Lung (tissue), 11 donors: ENCODE measurements at regions not wholly inside any gene's neighbourhood (a gene's known extent, or its start where the extent isn't known, plus 50 kb on each side); places are given as distances from the start of the nearest gene placed in this dataset.

Experiments used
- ATAC-seq: fragments of 200-7000 bp; cut with Tn5 transposase; one replicate; pipeline ENCODE4 v1.9.1; 2020; ENCODE audit warnings: moderate number of reproducible peaks; ENCODE audit not compliant: insufficient read depth, low FRiP score
- DNase-seq, 3 donors: peaks; one replicate each; pipeline ENCODE4 v3.0.0-alpha.2; 2013 to 2017
- H3K27ac ChIP-seq, 2 donors: one replicate each; pipeline ENCODE4 v1.5.1; 2013; ENCODE audit warnings: mild to moderate bottlenecking in 2 of 2, moderate library complexity in 2 of 2, control low read depth in 1 of 2, inconsistent platforms in 1 of 2, low read depth in 1 of 2, low read length in 1 of 2
- H3K27me3 ChIP-seq, 3 donors: one replicate each; pipeline ENCODE4 v1.5.1; 2013; ENCODE audit warnings: low read length in 2 of 3; ENCODE audit not compliant: control insufficient read depth in 3 of 3, insufficient read depth in 3 of 3
- H3K36me3 ChIP-seq, 4 donors: one replicate each; pipeline ENCODE4 v1.5.1; 2013; ENCODE audit warnings: low read length in 4 of 4, mild to moderate bottlenecking in 1 of 4, moderate library complexity in 1 of 4; ENCODE audit not compliant: control insufficient read depth in 4 of 4, insufficient read depth in 4 of 4
- H3K4me1 ChIP-seq, 5 donors: one replicate each; pipeline ENCODE4 v1.5.1; 2013; ENCODE audit warnings: low read length in 5 of 5, mild to moderate bottlenecking in 2 of 5, moderate library complexity in 1 of 5; ENCODE audit not compliant: control insufficient read depth in 5 of 5, insufficient read depth in 5 of 5
- H3K4me3 ChIP-seq: one replicate; pipeline ENCODE4 v1.5.1; 2013; ENCODE audit warnings: mild to moderate bottlenecking, control low read depth, moderate library complexity
- H3K9ac ChIP-seq, 2 donors: one replicate each; pipeline ENCODE4 v1.5.1; 2013; ENCODE audit warnings: low read length in 2 of 2, control low read depth in 1 of 2; ENCODE audit not compliant: insufficient read depth in 1 of 2
- H3K9me3 ChIP-seq, 4 donors: one replicate each; pipeline ENCODE4 v1.5.1; 2013; ENCODE audit warnings: low read length in 3 of 4, mild to moderate bottlenecking in 1 of 4, moderate library complexity in 1 of 4; ENCODE audit not compliant: control insufficient read depth in 4 of 4, insufficient read depth in 3 of 4
- CTCF ChIP-seq: IDR thresholded peaks from 2 replicates; pipeline ENCODE4 v1.5.1; 2012; ENCODE audit warnings: mild to moderate bottlenecking; ENCODE audit errors: control extremely low read depth, extremely low read depth
- WGBS, 2 donors: extraction: QIAGEN DNeasy Blood & Tissue Kit; methylation state at CpG; one replicate each; pipeline ENCODE4 v1.1.7; 2013; 5-methylcytosine and 5-hydroxymethylcytosine counted together
- donor health status: control.
- donor health status: control.
- donor health status: Bipolar disorder and iron deficiency.
- donor health status: healthy.
- donor health status: DM: yes; HTN: yes; CAD: no.

- no peak overlapping the region for H3K9ac ChIP-seq
- ATAC-seq (no peak), DNase-seq (peak in 1 of 3 donors; percentile 11)
- no peak overlapping the region for H3K27ac ChIP-seq
- H3K9me3 ChIP-seq: no peaks in the 10 kb centered on the region
- WGBS, 2 donors: 87 to 90% methylated on average over 8 of the region's 8 CpGs
- H3K4me3 ChIP-seq: no peak overlapping the region
- TF ChIP-seq CTCF: no peak
- H3K36me3 ChIP-seq: no peaks in the 10 kb centered on the region
- no peaks in the 10 kb centered on the region for H3K4me1 ChIP-seq
- no peaks in the 10 kb centered on the region for H3K27me3 ChIP-seq
Measured at GRCh38 chr10:81145975-81146374, 608.3 kb downstream of the SH2D4B start.

GRCh38 chr10:81146436-81146835 is 608.7 kb downstream of the SH2D4B start:
- Histone ChIP-seq H3K27me3 (no peaks in the 10 kb centered on the region), H3K9me3 (no peaks in the 10 kb centered on the region), H3K9ac (no peak overlapping the region), H3K27ac (no peak overlapping the region), H3K4me1 (no peaks in the 10 kb centered on the region), H3K36me3 (no peaks in the 10 kb centered on the region), H3K4me3 (no peak overlapping the region)
- DNase-seq (no peak), ATAC-seq (no peak)
- no peak for TF ChIP-seq CTCF
- 78 to 84% methylated on average over 3 of the region's 3 CpGs for WGBS, 2 donors

GRCh38 chr10:81152656-81153055 is 615.0 kb downstream of the SH2D4B start:
- H3K27me3 ChIP-seq: no peaks in the 10 kb centered on the region
- H3K36me3 ChIP-seq: no peaks in the 10 kb centered on the region
- no peak overlapping the region for H3K4me3 ChIP-seq
- no peak overlapping the region for H3K9ac ChIP-seq
- no peak overlapping the region for H3K27ac ChIP-seq
- H3K4me1 ChIP-seq: peaks cover 0 to 5% (median 0%) of the 10 kb centered on the region in 5 donors
- ATAC-seq: no peak
- no peaks in the 10 kb centered on the region for H3K9me3 ChIP-seq
- no peak for TF ChIP-seq CTCF
- DNase-seq: peak in 2 of 3 donors; percentile 61 to 70

- H3K9ac ChIP-seq: no peak overlapping the region
- no peaks in the 10 kb centered on the region for H3K4me1 ChIP-seq
- DNase-seq (no peak), ATAC-seq (no peak)
- H3K27me3 ChIP-seq: no peaks in the 10 kb centered on the region
- no peaks in the 10 kb centered on the region for H3K36me3 ChIP-seq
- H3K4me3 ChIP-seq: no peak overlapping the region
- H3K27ac ChIP-seq: no peak overlapping the region
- H3K9me3 ChIP-seq: no peaks in the 10 kb centered on the region
- no peak for TF ChIP-seq CTCF
Measured at GRCh38 chr10:81157681-81158080, 620.0 kb downstream of the SH2D4B start.
